ENCODE measurements at regions not wholly inside any gene's neighbourhood (a gene's known extent, or its start where the extent isn't known, plus 50 kb on each side); places are given as distances from the start of the nearest gene placed in this dataset.
"Not testable (repeated sequence)": the region's sequence is repeated elsewhere in the genome, so short reads cannot be mapped to it uniquely, and the experiment has no call there.

- no peak for DNase-seq
Measured at GRCh38 chr19:28301961-28302360, 911.0 kb downstream of the UQCRFS1 start.

DNA sequence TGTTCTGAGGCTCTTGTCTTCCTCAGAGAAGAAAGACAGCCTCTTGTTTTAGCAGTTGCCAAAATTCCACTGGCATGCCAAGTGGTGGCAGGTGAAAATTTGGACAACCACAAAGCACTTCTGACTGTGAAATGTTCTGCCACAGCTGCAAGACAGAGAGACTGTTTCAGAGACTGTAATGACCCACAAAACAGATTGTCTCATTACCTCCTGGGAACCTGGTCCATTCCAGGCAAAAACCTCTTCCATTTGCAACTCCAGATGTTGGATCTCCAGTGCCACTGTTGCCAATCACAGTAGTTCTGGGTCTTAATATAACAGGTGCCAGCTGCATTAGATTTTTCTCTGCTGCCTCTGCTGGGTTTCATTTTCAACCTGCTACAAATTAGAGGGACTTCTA is 911.5 kb downstream of the UQCRFS1 start:
- no peak for DNase-seq

GRCh38 chr19:28299649-28300048 is 913.3 kb downstream of the UQCRFS1 start:
- no peak for DNase-seq

DNA sequence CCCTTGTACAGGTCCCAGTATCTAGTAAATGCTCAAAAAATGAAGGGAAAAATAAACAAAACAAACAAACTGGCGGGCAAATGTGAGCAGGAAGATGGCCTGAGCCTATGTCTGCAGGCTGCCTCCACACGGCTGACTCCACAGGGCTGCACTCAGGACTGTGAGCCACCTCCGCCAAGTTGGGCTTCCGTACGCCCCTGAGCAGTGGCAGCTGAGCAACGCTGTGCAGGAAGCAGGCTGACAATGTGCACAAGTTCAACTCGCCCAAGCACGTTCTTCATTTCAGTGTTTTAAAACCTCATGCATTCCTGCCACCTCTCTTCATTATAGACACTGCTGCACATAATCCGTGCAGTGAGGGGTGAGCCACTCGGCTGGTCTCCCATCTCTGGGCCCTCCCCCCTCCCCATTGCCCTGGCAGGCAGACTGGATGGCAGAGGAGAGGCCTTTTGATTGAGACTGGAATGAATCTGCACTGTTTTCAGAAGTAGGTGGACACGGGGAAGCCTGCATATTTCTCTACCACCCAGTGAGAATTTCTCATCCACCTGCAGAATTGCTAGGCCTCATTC is 915.3 kb downstream of the UQCRFS1 start:
- no peak for DNase-seq

DNA sequence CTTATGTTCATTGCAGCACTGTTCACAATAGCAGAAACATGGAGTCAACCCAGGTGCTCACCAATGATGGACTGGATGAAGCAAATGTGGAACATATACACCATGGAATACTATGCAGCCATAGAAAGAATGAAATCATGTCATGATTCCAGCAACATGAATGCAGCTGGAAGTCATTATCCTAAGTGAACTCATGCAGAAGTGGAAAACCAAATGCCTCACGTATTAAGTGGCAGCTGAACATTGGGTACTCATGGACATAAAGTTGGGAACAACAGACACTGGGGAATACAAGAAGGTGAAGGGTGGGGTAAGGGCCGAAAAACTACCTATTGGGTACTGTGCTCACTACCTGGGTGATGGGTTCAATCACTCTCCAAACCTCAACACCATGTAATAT is 915.9 kb downstream of the UQCRFS1 start:
- no peak for DNase-seq

DNA sequence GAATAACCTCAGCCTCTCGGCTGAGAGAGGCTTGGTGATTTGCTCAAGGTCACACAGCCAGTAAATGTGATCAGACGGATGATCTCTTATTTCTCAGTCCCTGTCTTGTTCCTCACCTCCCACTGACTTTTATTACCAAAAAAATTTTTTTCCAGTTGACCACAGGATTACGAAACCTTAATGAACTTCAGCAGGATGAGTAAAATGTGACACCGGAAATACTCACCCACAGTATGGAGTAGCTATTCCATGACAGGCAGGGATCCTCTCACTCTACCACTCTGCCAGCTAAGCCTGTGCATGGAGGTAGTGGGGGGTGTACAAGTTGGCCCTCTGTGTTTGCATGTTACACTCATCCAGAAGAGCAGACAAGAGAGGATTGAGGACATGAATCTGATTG is 916.4 kb downstream of the UQCRFS1 start:
- DNase-seq: no peak

DNA sequence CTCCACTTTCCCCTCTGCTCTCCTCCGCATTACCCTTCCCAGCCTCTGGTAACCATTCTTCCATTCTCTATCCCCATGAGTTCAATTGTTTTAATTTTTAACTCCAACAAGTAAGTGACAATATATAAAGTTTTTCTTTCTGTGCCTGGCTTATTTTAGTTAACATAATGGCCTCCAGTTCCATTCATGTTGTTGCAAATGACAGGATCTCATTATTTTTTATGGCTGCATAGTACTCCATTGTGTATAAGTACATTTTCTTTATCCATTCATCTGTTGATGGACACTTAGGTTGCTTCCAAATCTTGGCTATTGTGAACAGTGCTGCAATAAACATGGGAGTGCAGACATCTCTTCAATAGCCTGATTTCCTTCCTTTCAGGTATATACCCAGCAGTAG is 918.0 kb downstream of the UQCRFS1 start:
- not testable (repeated sequence) for DNase-seq

DNA sequence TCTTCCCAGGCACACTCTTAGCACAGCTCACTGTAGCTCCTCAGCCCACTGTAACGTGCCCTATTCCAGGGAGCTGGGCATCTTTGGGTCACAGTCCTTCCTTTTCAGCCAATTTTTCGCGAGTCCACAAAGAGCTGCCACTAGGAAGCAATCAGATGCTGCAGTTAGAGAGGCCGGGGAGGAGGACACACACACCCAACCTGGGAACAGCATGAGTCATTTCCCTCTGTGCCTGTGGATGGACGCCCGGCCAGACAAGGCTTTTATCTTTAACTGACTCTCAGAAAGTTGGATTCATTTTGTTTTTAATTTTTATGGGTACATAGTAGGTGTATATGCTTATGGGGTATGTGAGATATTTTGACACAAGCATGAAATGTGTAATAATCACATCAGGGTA is 918.6 kb downstream of the UQCRFS1 start:
- DNase-seq: no peak

DNA sequence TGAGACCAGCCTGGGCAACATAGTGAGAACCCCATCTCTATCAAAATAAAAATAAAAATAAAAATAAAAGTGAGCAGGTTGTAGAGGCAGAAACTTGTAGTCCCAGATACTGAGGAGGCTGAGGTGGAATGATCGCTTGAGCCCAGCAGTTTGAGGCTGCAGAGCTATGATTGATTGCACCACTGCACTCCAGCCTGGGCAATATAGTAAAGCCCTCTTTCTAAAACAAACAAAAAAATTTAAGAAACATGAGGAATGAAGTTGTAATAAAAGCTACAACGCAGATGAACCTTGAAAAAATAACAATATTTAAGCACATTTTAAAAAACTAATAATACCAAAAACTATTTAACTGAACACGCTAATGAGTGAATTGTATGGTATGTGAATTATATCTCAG is 919.3 kb downstream of the UQCRFS1 start:
- no peak for DNase-seq

DNA sequence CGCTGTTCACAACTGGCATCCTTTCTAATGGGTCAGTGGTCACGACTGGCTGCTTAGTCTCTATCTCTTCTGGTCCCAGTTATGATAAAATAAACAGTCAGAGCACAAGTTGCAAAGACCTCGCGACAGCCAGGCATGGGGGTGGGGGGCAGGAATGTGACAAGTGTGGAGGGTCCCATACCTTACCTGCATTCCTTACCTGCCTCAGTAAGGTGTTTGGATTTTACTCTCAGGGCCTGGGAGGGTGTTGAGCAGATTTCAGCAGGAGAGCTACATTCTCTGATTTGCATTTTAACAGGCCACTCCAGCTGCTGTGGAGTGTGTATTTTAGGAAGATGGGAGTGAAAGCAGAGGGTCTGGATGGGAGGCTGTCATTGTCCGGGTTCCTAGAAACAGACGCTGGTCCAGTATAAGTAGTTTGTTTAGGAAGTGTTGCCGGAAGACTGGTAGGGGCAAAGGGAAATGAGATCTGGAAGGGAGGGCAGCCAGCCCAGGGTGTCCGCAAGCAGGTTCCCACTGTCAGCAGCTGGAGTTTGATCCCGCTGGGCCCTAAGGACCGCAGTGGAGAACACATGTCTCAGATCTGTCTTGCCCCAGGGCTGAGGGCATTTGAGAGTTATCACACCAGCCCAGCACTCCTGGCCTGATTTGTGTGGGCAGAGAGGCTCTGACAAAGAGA is 920.0 kb downstream of the UQCRFS1 start:
- no peak for DNase-seq

GRCh38 chr19:28291874-28292273 is 921.1 kb downstream of the UQCRFS1 start:
- DNase-seq: no peak

- no peak for DNase-seq
Measured at GRCh38 chr19:28290963-28291657, 921.8 kb downstream of the UQCRFS1 start.

DNA sequence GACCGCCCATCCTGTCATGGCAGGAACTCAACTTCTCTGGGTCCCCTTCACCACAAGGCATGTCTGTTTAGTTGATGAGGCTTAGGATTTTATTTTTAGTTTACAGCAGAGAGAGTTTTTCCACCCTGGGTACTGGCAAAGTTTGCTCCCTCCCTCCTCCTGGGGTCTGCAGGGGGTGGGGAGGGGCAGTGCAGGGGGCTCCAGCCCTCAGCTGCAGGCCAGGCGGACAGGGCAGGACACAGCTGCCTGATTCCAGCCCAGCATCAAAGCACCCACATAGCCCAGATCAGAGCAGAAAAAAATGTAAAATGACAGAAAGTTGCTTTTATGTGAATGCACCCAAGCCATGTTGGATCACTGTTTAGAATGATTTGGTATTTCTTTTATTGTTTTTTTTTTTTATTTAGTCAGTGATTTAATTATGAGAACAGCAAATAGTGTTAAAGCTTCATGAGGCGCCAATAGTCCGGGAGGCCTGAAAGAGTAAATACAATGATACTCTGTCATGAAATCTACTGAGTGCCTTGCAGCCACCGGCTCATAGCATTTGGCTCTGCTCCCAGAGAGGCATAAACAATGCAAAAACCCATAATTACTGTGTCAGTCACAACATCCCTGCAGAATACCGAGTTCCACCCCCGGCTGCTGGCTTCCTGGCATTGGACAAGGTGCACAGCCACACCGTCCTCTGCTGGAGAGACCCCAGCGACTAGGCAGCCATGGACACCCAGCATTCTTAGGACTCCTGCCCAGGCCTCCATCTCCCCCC is 923.5 kb downstream of the UQCRFS1 start:
- peak; percentile 87 for DNase-seq

- no peak for DNase-seq
Measured at GRCh38 chr19:28288572-28289264, 924.2 kb downstream of the UQCRFS1 start.

DNA sequence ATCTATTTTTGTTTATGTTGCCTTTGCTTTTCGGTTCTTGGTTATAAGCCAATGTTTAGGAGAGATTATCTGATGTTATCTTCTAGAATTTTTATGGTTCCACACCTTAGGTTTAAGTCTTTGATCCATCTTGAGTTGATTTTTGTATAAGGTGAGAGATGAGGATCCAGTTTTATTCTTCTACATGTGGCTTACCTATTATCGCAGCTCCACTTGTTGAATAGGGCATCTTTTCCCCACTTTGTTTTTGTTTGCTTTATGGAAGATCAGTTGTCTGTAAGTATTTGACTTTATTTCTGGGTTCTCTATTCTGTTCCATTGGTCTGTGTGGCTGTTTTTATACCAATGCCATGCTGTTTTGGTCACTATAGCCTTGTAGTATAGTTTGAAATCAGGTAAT is 927.0 kb downstream of the UQCRFS1 start:
- DNase-seq: no peak

- DNase-seq: no peak
Measured at GRCh38 chr19:28285078-28285477, 927.9 kb downstream of the UQCRFS1 start.

DNA sequence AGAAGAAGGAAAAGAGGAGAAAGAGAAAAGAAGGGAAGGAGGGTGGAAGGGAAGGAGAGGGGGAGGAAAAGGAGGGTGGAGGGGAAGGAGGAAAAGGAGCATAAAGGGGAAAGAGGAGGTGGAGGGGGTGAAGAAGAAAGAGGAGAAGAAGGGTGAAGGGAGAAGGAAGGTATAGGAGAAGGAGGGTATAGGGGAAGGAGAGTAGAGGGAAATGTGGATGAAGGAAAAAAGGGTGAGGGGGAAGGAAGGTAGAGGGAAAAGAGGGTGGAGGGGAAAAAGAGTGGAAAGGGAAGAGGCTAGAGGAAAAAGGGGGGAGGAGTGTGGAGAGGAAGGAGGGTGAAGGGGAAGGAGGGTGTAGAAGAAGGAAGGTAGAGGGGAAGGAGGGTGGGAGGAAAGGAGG is 928.6 kb downstream of the UQCRFS1 start:
- DNase-seq: no peak

DNA sequence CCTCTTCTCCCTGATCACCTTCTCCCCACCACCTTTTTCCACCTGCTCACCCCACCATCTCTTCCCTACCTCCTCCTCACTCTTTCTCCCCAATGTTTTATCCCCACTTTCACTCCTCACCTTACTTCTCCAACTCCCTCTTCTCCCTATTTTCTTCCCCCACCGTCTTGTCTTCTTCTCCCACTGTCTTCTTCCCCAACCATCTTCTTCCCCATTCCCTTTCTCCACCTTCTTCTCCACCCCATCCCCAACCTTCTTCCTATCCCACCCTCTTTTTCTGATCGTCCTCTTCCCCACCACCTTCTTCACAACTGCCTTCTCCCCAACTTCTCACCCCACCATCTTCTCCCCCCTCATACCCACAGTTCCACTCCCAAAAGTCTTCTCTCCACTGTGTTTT is 929.4 kb downstream of the UQCRFS1 start:
- no peak for DNase-seq

- no peak for DNase-seq
Measured at GRCh38 chr19:28281676-28282075, 931.3 kb downstream of the UQCRFS1 start.

- DNase-seq: no peak
Measured at GRCh38 chr19:28264556-28264955, 948.4 kb downstream of the UQCRFS1 start.

- no peak for DNase-seq
Measured at GRCh38 chr19:28258829-28259228, 954.1 kb downstream of the UQCRFS1 start.

- DNase-seq: no peak
Measured at GRCh38 chr19:28257396-28257795, 955.6 kb downstream of the UQCRFS1 start.

- DNase-seq: no peak
Measured at GRCh38 chr19:28247243-28247642, 965.7 kb downstream of the UQCRFS1 start.
